Hypothalamus (tissue), 51 donors: ENCODE measurements at regions not wholly inside any gene's neighbourhood (a gene's known extent, or its start where the extent isn't known, plus 50 kb on each side); places are given as distances from the start of the nearest gene placed in this dataset.

ENCODE experiments used
- DNase-seq, 51 donors: peaks; one replicate each; lab custom pipeline; 2025; lab: John Stamatoyannopoulos, UW

DNA sequence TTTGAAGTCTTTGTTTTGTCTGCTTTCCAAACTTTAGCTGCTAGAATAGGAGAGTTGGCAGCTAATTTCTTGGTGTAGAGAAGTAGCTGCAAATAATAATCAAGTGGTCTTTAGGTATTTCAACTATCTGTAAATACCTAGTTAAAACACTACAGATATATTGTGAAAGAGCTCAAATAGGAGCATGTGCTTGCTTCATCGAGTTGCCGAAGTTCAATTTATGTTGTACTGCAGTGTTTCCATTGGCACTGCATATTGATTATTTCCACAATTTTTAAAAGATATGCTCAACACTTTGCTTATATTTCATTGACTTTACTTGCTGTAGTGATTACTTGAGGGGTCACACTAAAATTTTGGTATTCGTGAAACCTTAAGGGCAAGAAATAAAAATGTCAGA is 131.6 kb upstream of the BMP4 start:
- DNase-seq: no peak

GRCh38 chr14:54090274-54090673 is 133.6 kb upstream of the BMP4 start:
- no peak for DNase-seq

- DNase-seq: no peak
These were observed 138.1 kb upstream of the BMP4 start for GRCh38 chr14:54094765-54095164.

DNA sequence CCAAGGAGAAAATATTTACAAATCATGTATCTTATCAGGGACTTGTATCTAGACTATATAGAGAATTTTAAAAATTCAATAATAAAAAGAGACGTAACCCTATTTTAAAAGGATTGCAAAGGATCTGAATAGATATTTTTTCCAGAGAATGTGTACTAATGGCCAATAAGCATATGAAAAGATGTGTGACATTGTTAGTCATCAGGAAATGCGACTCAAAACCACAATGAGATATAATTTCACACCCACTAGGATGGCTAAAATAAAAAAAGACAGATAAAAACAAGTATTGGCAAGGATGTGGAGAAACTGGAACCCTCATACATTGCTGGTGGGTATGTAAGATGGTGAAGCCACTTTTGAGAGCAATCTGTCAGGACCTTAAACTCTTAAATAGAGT is 141.9 kb upstream of the BMP4 start:
- no peak for DNase-seq

- no peak for DNase-seq
These were observed 145.4 kb upstream of the BMP4 start for GRCh38 chr14:54102051-54102456.

DNA sequence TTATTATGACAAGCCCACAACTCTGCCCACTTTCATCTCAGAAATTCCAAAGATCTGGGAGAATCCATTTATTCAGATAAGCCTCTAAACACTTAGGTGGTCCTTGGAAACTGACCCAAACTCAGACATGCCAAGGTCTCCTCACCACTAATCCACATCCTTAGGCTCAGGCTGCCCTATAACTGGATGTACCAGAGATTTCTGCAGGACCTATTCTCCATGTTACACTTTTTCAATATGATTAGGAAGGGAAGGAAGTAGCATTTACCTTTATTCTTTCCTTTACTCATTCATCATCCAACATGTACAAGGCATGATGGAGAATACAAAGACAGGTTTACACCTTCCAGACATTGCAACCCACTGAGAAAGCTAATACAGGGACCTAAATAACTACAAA is 145.9 kb upstream of the BMP4 start:
- no peak for DNase-seq

DNA sequence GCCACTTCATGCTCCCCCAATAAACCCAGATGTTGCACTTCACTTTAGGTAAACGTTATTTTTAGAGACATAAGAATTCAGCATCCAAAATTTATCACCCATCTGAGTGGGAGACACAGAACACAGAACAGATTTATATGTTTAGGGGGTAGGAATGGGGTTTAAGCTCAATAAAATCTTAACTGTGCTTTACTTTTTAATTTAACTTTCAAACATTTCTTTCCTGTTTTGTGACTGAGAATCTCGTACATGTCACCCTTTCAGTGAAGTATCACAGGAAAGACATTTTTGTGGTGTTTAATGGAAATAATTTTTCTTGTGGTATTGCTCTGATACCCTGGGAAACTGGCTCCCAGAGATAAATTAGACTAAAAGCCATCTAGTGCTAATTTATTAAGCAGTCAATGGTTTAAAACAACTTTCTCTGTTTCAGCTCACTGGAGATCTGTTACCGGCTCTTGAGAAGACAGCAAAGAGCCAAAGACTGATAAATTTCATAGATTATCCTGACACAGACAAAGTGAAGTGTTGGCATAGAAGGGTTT is 148.0 kb upstream of the BMP4 start:
- no peak for DNase-seq

GRCh38 chr14:54105406-54105805 is 148.8 kb upstream of the BMP4 start:
- no peak for DNase-seq

DNA sequence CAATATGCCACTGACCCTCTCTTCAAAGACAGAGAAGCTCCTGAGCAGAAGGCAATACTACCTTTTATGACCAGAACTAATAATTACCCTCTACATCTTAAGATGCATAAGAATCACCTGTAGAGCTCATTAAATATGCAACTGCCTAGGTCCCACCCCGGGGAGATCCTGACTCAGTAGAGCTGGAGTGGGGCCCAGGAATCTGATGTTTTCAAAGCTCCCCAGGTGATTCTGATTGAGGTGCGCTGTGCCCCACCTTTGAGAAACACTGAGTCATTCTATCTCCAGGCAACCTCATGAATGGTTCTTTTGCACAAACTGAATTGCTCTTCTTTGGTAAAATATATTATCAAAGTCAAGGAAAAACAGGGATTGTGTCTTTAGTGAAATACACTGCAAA is 149.3 kb upstream of the BMP4 start:
- no peak for DNase-seq

GRCh38 chr14:54106661-54107377 is 150.2 kb upstream of the BMP4 start:
- no peak for DNase-seq

DNA sequence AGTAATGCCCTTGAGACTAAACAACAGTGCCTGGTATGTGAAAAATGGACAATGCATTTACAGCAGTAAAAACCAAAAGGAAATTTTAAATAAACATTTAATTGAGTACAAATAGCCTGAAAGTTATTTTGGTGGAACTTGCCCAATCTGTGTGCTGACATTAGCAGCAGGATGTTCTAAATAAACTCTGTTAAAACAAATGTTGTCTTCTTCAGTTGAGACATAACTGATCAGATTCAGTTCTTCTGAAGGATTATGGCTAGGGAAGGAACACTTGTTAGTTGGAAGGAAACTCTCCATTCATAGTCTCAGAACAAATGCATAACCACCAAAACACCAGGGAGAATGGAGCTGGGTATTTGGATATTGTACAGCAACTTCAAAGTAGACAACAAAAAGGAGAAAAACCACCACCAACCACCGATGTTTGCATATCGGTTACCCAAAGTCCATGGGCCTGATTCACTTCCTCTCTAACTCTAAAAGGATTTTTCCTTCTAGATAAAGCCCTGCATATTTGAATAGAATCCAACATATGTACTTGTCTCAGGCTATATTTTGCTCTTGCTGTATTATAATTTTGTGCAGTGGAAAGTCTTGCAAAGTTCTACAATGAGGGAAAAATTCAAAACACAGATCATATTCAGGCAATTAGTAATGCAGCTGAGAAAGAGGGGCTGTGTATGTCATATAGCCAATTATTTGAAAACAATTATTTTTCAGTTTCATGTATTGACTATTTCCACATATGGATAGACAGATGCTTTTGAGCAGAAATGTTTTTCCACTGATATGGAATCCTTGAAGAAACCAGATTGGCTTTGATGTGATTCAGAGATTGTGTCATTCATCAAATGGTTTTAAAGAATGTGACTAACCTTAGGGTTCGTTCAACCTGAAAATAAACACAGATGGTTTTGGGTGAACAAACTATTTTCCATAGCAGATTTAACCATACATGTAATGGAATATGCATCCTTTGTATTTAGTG is 152.2 kb upstream of the BMP4 start:
- no peak for DNase-seq

GRCh38 chr14:54109521-54110120 is 153.0 kb upstream of the BMP4 start:
- no peak for DNase-seq

DNA sequence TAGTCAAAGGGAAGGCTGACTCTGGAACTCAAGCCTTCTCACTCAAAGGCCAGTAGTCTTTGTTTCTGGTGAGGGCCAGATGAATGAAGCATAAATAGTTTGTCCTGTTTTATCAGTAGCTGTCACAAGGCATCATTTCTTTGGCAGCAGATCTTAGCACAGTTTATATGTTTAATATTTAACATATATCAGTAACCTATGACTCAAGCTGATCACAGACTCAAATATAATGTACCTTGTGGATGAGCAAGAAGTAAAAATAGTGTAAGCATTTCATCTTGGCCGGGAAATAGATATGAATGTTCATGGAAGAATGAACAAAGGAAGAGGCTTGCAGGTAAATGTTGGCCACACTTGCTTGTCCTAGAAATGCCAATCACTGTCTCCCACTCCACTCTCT is 158.3 kb upstream of the BMP4 start:
- DNase-seq: no peak

GRCh38 chr14:54116198-54116885 is 159.7 kb upstream of the BMP4 start:
- no peak for DNase-seq

GRCh38 chr14:54116972-54117371 is 160.3 kb upstream of the BMP4 start:
- DNase-seq: no peak

- peak in 5 of 51 donors; percentile 1 to 21 (median 1) for DNase-seq
These were observed 160.8 kb upstream of the BMP4 start for GRCh38 chr14:54117396-54117795.

DNA sequence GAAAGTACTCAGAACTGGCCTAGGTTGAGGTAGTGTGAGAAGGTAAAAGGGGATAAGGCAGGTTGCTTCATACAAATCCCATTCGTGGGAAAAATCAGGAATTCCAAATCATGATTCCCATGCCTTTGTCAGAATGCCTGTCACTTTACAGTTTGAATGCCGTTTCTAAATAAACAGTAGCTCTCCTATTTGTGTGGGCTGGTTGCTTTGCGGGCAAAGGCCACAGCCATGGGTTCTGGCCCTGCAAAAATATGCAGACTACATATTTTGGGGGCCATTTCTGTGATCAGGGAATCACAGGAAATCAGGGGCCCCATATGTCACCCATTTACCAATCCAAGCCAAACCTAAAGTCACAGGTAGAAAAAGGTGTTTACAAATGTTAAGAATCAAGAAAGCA is 161.3 kb upstream of the BMP4 start:
- DNase-seq: no peak

DNA sequence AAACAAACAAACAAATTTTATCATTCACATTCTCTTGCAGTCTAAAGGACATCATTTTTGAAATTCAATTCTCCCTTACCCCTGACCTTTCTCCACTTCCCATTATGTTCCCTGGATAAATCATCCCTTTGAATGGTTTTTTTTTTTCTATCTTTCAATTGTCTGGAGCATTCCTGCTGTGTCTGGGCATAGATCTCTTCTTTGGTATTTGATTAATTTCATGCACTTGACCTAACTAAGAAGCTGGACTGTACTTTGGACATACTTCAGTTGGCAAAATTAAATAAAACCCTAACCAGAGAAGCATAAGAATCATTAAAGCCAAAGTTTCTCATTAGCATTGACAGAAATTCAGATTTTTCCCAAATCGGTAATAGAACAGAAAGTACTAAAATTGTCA is 163.6 kb upstream of the BMP4 start:
- no peak for DNase-seq

DNA sequence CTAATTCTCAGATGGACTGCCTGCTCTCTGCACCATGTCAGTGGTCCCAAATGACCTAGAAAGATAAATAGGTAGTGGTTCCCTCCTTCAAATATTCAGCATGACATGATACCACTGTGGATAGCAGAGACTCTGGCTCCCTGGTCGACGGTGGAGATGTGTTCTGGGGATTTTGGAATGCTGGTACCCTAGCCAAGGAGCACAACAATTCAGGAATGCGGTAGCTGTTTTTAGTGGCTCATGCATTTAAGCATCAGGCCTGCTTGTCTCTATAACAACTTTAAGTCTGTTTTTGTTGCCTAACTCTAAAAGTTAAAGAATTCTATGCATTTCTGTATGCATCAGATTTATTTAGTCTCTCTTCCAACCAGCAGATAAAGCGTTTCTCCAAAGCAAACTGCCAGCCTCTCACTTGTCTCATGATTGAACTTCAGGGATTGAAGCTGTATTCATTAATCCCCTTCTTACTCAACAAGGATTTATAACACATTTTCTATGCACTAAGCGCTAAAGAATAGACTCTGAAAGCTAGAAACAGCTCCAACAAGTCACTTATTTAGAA is 164.9 kb upstream of the BMP4 start:
- no peak for DNase-seq

DNA sequence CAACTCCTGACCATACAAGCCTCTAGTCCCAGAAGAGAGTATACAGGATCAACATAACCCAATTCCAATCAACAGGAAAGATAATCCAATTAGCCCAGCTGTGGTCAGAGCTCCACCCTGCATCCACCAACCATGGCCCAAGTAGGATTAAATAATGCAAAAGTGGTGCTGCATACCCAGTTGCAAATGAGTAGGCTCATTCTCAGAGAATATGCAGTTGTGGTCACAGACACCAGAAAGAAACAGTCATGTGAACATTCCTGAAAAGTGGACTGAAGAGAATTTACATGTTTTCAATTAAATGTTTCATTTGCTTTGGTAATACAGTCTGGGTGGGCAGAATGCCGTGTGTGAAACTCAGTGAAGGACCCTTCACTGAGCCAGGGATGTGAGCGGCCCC is 167.2 kb upstream of the BMP4 start:
- no peak for DNase-seq
